Lower leg skin (tissue), 4 donors: ENCODE measurements at regions not wholly inside any gene's neighbourhood (a gene's known extent, or its start where the extent isn't known, plus 50 kb on each side); places are given as distances from the start of the nearest gene placed in this dataset.

Source experiments
- DNase-seq, 2 donors: peaks; one replicate each; pipeline ENCODE4 v3.0.0-alpha.2; 2019; ENCODE audit warnings: low spot score in 2 of 2
- H3K4me3 ChIP-seq: fragments of 200-600 bp; sonication (generic); 2 replicates; pipeline ENCODE4 v1.5.1; 2017; ENCODE audit warnings: mild to moderate bottlenecking, low read depth; ENCODE audit not compliant: poor library complexity, severe bottlenecking
- CTCF ChIP-seq, 3 donors: fragments of 450-650 bp; IDR thresholded peaks; one replicate each; pipeline ENCODE4 v1.5.1; 2016; ENCODE audit warnings: antibody characterized with exemption in 3 of 3, mild to moderate bottlenecking in 3 of 3, moderate library complexity in 2 of 3
- POLR2A ChIP-seq, 2 donors: fragments of 450-650 bp; IDR thresholded peaks; one replicate each; pipeline ENCODE4 v1.6.1; 2016 to 2017; ENCODE audit warnings: antibody characterized with exemption in 2 of 2, mild to moderate bottlenecking in 1 of 2, moderate library complexity in 1 of 2
- WGBS, 2 donors: methylation state at CpG; one replicate each; pipeline ENCODE4 v1.1.5; 2018; 5-methylcytosine and 5-hydroxymethylcytosine counted together
- intact Hi-C: fragments of 100-400 bp; cut with DNase I; formaldehyde crosslinking; loops from one replicate; pipeline ENCODE4 v1.15.0; 2023; ENCODE audit warnings: low total_unique reads

GRCh38 chr13:33445024-33445423, 159.5 kb upstream of the STARD13 start:
- no peak for TF ChIP-seq CTCF (IDR thresholded peaks at IDR 0.05)
- no peak for TF ChIP-seq POLR2A (IDR thresholded peaks at IDR 0.05)
- no peak overlapping the region for H3K4me3 ChIP-seq
- WGBS, 2 donors: 88 to 91% methylated on average over 1 of the region's 1 CpG
- DNase-seq: no peak
- intact Hi-C loops: no loop called here

GRCh38 chr13:33445476-33445875, 159.9 kb upstream of the STARD13 start:
- intact Hi-C loops: no loop called here
- no peak for DNase-seq
- WGBS, 2 donors: 44 to 50% methylated on average over 4 of the region's 4 CpGs
- TF ChIP-seq CTCF (IDR thresholded peaks at IDR 0.05): no peak
- no peak for TF ChIP-seq POLR2A (IDR thresholded peaks at IDR 0.05)
- H3K4me3 ChIP-seq: no peak overlapping the region

GRCh38 chr13:33446821-33447725, 161.5 kb upstream of the STARD13 start:
- TF ChIP-seq CTCF (IDR thresholded peaks at IDR 0.05) (no peak), POLR2A (IDR thresholded peaks at IDR 0.05) (no peak)
- DNase-seq: peak in 1 of 2 donors; percentile 42
- WGBS, 2 donors: 31 to 40% methylated on average over 5 of the region's 5 CpGs
- intact Hi-C loops: no loop called here
- H3K4me3 ChIP-seq: no peak overlapping the region

GRCh38 chr13:33448889-33449288, 163.3 kb upstream of the STARD13 start:
- no peak for TF ChIP-seq CTCF (IDR thresholded peaks at IDR 0.05)
- no peak for TF ChIP-seq POLR2A (IDR thresholded peaks at IDR 0.05)
- WGBS, 2 donors: 76 to 90% methylated on average over 1 of the region's 1 CpG
- no peak overlapping the region for H3K4me3 ChIP-seq
- intact Hi-C loops: no loop called here
- no peak for DNase-seq

- intact Hi-C loops: no loop called here
- 92 to 94% methylated on average over 6 of the region's 6 CpGs for WGBS, 2 donors
- H3K4me3 ChIP-seq: no peak overlapping the region
- DNase-seq: no peak
- TF ChIP-seq CTCF (IDR thresholded peaks at IDR 0.05): no peak
- no peak for TF ChIP-seq POLR2A (IDR thresholded peaks at IDR 0.05)
These were observed 165.6 kb upstream of the STARD13 start for GRCh38 chr13:33450956-33451709.
